H1 (cell line): ENCODE measurements at regions not wholly inside any gene's neighbourhood (a gene's known extent, or its start where the extent isn't known, plus 50 kb on each side); places are given as distances from the start of the nearest gene placed in this dataset.

Experiments used
- CEBPB ChIP-seq: IDR thresholded peaks from 2 replicates; pipeline ENCODE4 v1.6.1; 2012; ENCODE audit warnings: low read depth, low read length
- CHD7 ChIP-seq: fragments of 300-600 bp; sonication (generic); IDR thresholded peaks from 2 replicates; pipeline ENCODE4 v1.7.1; 2012; ENCODE audit warnings: low read length, moderate library complexity, mild to moderate bottlenecking, inconsistent platforms; ENCODE audit not compliant: insufficient replicate concordance
- NANOG ChIP-seq: IDR thresholded peaks from 2 replicates; pipeline ENCODE4 v1.6.1; 2011; ENCODE audit warnings: low read length, low read depth, mild to moderate bottlenecking, inconsistent platforms; ENCODE audit not compliant: insufficient read depth, poor library complexity, severe bottlenecking
- ZNF274 ChIP-seq: IDR thresholded peaks from 2 replicates; pipeline ENCODE4 v1.7.0; 2012; ENCODE audit warnings: low read length, borderline replicate concordance; ENCODE audit errors: extremely low read depth
- TF ChIP-seq, protein P1 (sequence below), 3 experiments: IDR thresholded peaks; 1 replicate in 2 of 3; 2 replicates in 1 of 3; pipeline versions ENCODE4 v1.5.1 to v1.6.1; 2011; ENCODE audit warnings: low read length in 3 of 3, mild to moderate bottlenecking in 3 of 3, inconsistent platforms in 2 of 3, low read depth in 1 of 3, moderate library complexity in 1 of 3; ENCODE audit not compliant: insufficient read depth in 1 of 3; ENCODE audit errors: control extremely low read depth in 1 of 3

DNA sequence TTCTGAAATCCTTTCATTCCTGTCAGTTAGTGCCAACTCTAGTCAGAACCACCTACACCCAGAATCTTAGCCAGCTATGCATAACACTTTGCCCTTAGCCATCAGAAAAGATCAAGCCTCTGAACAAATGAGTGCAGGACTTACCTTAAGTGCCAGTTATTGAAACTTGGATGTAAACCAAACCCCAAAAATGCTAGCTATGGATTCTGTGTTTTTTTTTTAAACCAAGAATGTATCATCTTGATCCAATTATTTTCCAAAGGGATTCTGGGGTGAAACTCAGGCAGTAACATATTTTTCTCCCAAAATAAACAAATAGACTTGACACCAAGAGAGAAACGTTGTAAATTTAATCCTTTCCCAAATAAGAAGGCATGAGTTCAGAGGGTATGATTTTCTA is 538.6 kb upstream of the ADAMTS5 start (continued):
- TF ChIP-seq CHD7 (no peak), ZNF274 (no peak), CEBPB (no peak), NANOG (no peak)
- TF ChIP-seq, protein P1, sequence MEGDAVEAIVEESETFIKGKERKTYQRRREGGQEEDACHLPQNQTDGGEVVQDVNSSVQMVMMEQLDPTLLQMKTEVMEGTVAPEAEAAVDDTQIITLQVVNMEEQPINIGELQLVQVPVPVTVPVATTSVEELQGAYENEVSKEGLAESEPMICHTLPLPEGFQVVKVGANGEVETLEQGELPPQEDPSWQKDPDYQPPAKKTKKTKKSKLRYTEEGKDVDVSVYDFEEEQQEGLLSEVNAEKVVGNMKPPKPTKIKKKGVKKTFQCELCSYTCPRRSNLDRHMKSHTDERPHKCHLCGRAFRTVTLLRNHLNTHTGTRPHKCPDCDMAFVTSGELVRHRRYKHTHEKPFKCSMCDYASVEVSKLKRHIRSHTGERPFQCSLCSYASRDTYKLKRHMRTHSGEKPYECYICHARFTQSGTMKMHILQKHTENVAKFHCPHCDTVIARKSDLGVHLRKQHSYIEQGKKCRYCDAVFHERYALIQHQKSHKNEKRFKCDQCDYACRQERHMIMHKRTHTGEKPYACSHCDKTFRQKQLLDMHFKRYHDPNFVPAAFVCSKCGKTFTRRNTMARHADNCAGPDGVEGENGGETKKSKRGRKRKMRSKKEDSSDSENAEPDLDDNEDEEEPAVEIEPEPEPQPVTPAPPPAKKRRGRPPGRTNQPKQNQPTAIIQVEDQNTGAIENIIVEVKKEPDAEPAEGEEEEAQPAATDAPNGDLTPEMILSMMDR (IDR thresholded peaks at IDR 0.05; ENCODE audit: control extremely low read depth in 1 of 3, insufficient read depth in 1 of 3, low read depth in 1 of 3, low read length in 3 of 3): no peak
